SK-N-SH (cell line): ENCODE measurements at regions not wholly inside any gene's neighbourhood (a gene's known extent, or its start where the extent isn't known, plus 50 kb on each side); places are given as distances from the start of the nearest gene placed in this dataset.

Source experiments
- CTCF ChIA-PET: fragments of 300-600, 350-600 bp; formaldehyde crosslinking; extraction: SDS; loops from one replicate; lab custom pipeline; 2021; lab: Yijun Ruan, JAX
- POLR2A ChIA-PET: fragments of 350-600 bp; sonication (Branson Sonifier 250); formaldehyde crosslinking; extraction: SDS; loops from one replicate; lab custom pipeline; 2020; ENCODE audit warnings: antibody characterized with exemption, inconsistent platforms; lab: Yijun Ruan, JAX
- DNase-seq: peaks from one replicate; pipeline ENCODE4 v3.0.0; 2012
- H2AFZ ChIP-seq: fragments of 200-600 bp; sonication (generic); 2 replicates; pipeline ENCODE4 v1.8.1; 2016; ENCODE audit warnings: antibody characterized with exemption, mild to moderate bottlenecking, low read depth
- H3F3A ChIP-seq: fragments of 200-600 bp; sonication (generic); replicated peaks from 2 replicates; pipeline ENCODE3; 2016; ENCODE audit warnings: antibody characterized with exemption, mild to moderate bottlenecking; ENCODE audit not compliant: insufficient read depth
- H3K27ac ChIP-seq, 2 experiments: fragments of 200-500 bp in 1 of 2; fragments of 200-600 bp in 1 of 2; sonication (Bioruptor generic) in 1 of 2; sonication (generic), shearing (Covaris generic) in 1 of 2; 2 replicates each; pipeline versions ENCODE4 v1.5.1 to v1.6.1; 2014 to 2016; ENCODE audit warnings: low read depth in 2 of 2, inconsistent platforms in 1 of 2, low read length in 1 of 2, mild to moderate bottlenecking in 1 of 2, mixed read lengths in 1 of 2
- H3K27me3 ChIP-seq: fragments of 200-600 bp; sonication (generic), shearing (Covaris generic); 2 replicates; pipeline ENCODE4 v1.6.1; 2016; ENCODE audit warnings: mixed run types; ENCODE audit not compliant: insufficient read depth
- H3K36me3 ChIP-seq, 2 experiments: fragments of 200-500 bp in 1 of 2; fragments of 200-600 bp in 1 of 2; sonication (Bioruptor generic) in 1 of 2; sonication (generic) in 1 of 2; replicated peaks in 1 of 2; 2 replicates each; pipeline versions ENCODE3 to v1.5.1; 2014 to 2016; ENCODE audit warnings: low read length in 1 of 2, mild to moderate bottlenecking in 1 of 2; ENCODE audit not compliant: insufficient read depth in 2 of 2, control insufficient read depth in 1 of 2
- H3K4me1 ChIP-seq, 2 experiments: fragments of 200-500 bp in 1 of 2; fragments of 200-600 bp in 1 of 2; sonication (Bioruptor generic) in 1 of 2; sonication (generic), shearing (Covaris generic) in 1 of 2; 2 replicates each; pipeline versions ENCODE4 v1.5.1 to v1.6.1; 2014 to 2016; ENCODE audit warnings: low read depth in 1 of 2, low read length in 1 of 2, mixed run types in 1 of 2; ENCODE audit not compliant: insufficient read depth in 2 of 2, control insufficient read depth in 1 of 2
- H3K4me2 ChIP-seq: fragments of 200-600 bp; sonication (generic), shearing (Covaris generic); 2 replicates; pipeline ENCODE4 v1.6.1; 2017; ENCODE audit warnings: mixed run types
- H3K4me3 ChIP-seq, 2 experiments: fragments of 200-500 bp in 1 of 2; fragments of 200-600 bp in 1 of 2; sonication (Bioruptor generic) in 1 of 2; sonication (generic), shearing (Covaris generic) in 1 of 2; 2 replicates each; pipeline versions ENCODE4 v1.5.1 to v1.8.1; 2014 to 2016; ENCODE audit warnings: low read depth in 2 of 2, inconsistent platforms in 1 of 2, low read length in 1 of 2, mild to moderate bottlenecking in 1 of 2, mixed read lengths in 1 of 2, moderate library complexity in 1 of 2
- H3K79me2 ChIP-seq: fragments of 200-600 bp; sonication (generic); 2 replicates; pipeline ENCODE4 v1.8.1; 2017; ENCODE audit warnings: mild to moderate bottlenecking; ENCODE audit not compliant: insufficient read depth
- H3K9ac ChIP-seq: fragments of 200-600 bp; sonication (generic); 2 replicates; pipeline ENCODE4 v1.6.1; 2017; ENCODE audit warnings: mixed run types
- H3K9me2 ChIP-seq: fragments of 200-600 bp; sonication (generic); 2 replicates; pipeline ENCODE4 v1.6.1; 2017; ENCODE audit warnings: mixed run types
- H3K9me3 ChIP-seq: fragments of 200-600 bp; sonication (generic); 2 replicates; pipeline ENCODE4 v1.6.1; 2017; ENCODE audit warnings: mixed run types, mild to moderate bottlenecking, moderate library complexity
- H4K20me1 ChIP-seq: fragments of 200-600 bp; sonication (generic); 2 replicates; pipeline ENCODE4 v1.6.1; 2017; ENCODE audit warnings: mild to moderate bottlenecking, mixed run types; ENCODE audit not compliant: insufficient read depth
- ELF1 ChIP-seq: IDR thresholded peaks from 2 replicates; pipeline ENCODE4 v1.4.0; 2012
- EP300 ChIP-seq, 2 experiments: IDR thresholded peaks; 2 replicates each; pipeline versions ENCODE4 v1.4.0 to v1.6.1; 2012; ENCODE audit warnings: borderline replicate concordance in 1 of 2, low read depth in 1 of 2, low read length in 1 of 2
- EZH2phosphoT487 ChIP-seq: fragments of 200-600 bp; sonication (generic); IDR thresholded peaks from 2 replicates; pipeline ENCODE4 v1.6.1; 2017; ENCODE audit warnings: low read depth, mixed run types, mild to moderate bottlenecking, antibody characterized with exemption, moderate library complexity, borderline replicate concordance
- FOSL2 ChIP-seq: IDR thresholded peaks from 2 replicates; pipeline ENCODE4 v1.4.0; 2012; ENCODE audit warnings: low read depth, mild to moderate bottlenecking, moderate library complexity, borderline replicate concordance
- FOXJ3 ChIP-seq: sonication (generic); formaldehyde crosslinking; IDR thresholded peaks from 2 replicates; pipeline ENCODE4 v1.5.1; 2020; ENCODE audit warnings: mild to moderate bottlenecking, missing genetic modification reagents
- FOXM1 ChIP-seq: IDR thresholded peaks from 2 replicates; pipeline ENCODE4 v1.4.0; 2012; ENCODE audit warnings: low read depth, mild to moderate bottlenecking
- GATA2 ChIP-seq: sonication (generic); formaldehyde crosslinking; IDR thresholded peaks from 2 replicates; pipeline ENCODE4 v1.5.0; 2020; ENCODE audit warnings: mild to moderate bottlenecking, missing genetic modification reagents
- JUND ChIP-seq: IDR thresholded peaks from 2 replicates; pipeline ENCODE4 v1.4.0; 2012
- MEF2A ChIP-seq: IDR thresholded peaks from 2 replicates; pipeline ENCODE4 v1.4.0; 2012; ENCODE audit warnings: low read depth, borderline replicate concordance
- MXI1 ChIP-seq: IDR thresholded peaks from 2 replicates; pipeline ENCODE4 v1.6.1; 2012; ENCODE audit warnings: mild to moderate bottlenecking, low read depth, low read length, improper control_type of control experiment
- NRF1 ChIP-seq: IDR thresholded peaks from 2 replicates; pipeline ENCODE4 v1.6.1; 2012; ENCODE audit warnings: low read depth, mild to moderate bottlenecking, low read length
- POLR2AphosphoS5 ChIP-seq: IDR thresholded peaks from 2 replicates; pipeline ENCODE4 v1.6.1; 2012; ENCODE audit warnings: low read depth, low read length
- RAD21 ChIP-seq: IDR thresholded peaks from 2 replicates; pipeline ENCODE4 v1.6.1; 2012; ENCODE audit warnings: mild to moderate bottlenecking, low read length
- RCOR1 ChIP-seq: fragments of 150-350 bp; IDR thresholded peaks from 2 replicates; pipeline ENCODE4 v1.6.1; 2017; ENCODE audit warnings: antibody characterized with exemption, low read length
- RFX5 ChIP-seq: IDR thresholded peaks from 2 replicates; pipeline ENCODE4 v1.6.1; 2012; ENCODE audit warnings: mild to moderate bottlenecking, improper control_type of control experiment, low read length
- SIN3A ChIP-seq: IDR thresholded peaks from 2 replicates; pipeline ENCODE4 v1.6.1; 2012; ENCODE audit warnings: low read depth, mild to moderate bottlenecking, low read length, moderate library complexity, borderline replicate concordance
- TAF1 ChIP-seq: IDR thresholded peaks from 2 replicates; pipeline ENCODE4 v1.6.1; 2012; ENCODE audit warnings: low read depth, mild to moderate bottlenecking, low read length, moderate library complexity, borderline replicate concordance
- TCF12 ChIP-seq: IDR thresholded peaks from 2 replicates; pipeline ENCODE4 v1.4.0; 2012
- YY1 ChIP-seq: IDR thresholded peaks from 2 replicates; pipeline ENCODE4 v1.4.0; 2012; ENCODE audit warnings: low read depth, mild to moderate bottlenecking
- WGBS: methylation state at CpG from one replicate; pipeline ENCODE4 v1.1.6; 2017; ENCODE audit warnings: low lambda C conversion rate; 5-methylcytosine and 5-hydroxymethylcytosine counted together
- TF ChIP-seq, protein P1 (sequence below): IDR thresholded peaks from 2 replicates; pipeline ENCODE4 v1.6.1; 2012; ENCODE audit warnings: mild to moderate bottlenecking, low read depth, low read length, moderate library complexity
- TF ChIP-seq, protein P2 (sequence below): fragments of 200-600 bp; sonication (generic); IDR thresholded peaks from 2 replicates; pipeline ENCODE4 v1.6.1; 2017; ENCODE audit warnings: antibody characterized with exemption, mild to moderate bottlenecking, moderate library complexity
- TF ChIP-seq, protein P3 (sequence below): IDR thresholded peaks from 2 replicates; pipeline ENCODE4; 2012

DNA sequence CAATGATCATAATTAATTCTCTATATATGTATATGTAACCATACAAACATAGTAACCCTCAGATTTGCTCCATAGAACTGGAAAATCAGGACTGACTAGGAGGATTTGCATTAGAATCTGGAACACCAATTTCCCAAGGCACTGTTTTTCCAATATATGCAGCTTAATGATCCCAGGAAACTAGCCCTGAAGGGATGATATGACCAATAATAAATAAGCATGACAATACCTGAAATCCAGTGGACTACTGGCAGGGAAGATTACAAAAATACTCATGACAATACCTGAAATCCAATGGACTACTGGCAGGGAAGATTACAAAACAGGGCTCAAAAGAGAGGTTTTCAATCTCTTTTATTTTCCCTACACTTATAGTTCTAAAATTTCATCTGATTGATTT, 98.4 kb downstream of the PCDH7 start:
- Histone ChIP-seq H3K9me3 (no peaks in the 10 kb centered on the region), H3K36me3 (no peaks in the 10 kb centered on the region), H3K9ac (no peak overlapping the region), H3K27ac (no peak overlapping the region), H3K27me3 (no peaks in the 10 kb centered on the region), H2AFZ (no peak overlapping the region), H3K9me2 (no peaks in the 10 kb centered on the region), H3K4me1 (peaks cover 9 to 13% of the 10 kb centered on the region in 2 experiments; a peak in 3 of 4 replicates), H3K79me2 (no peaks in the 10 kb centered on the region), H3K4me3 (no peak overlapping the region), H4K20me1 (no peaks in the 10 kb centered on the region), H3F3A (no peaks in the 10 kb centered on the region), H3K4me2 (no peak overlapping the region)
- no peak for DNase-seq
- POLR2A ChIA-PET, result no interaction called here
- TF ChIP-seq NRF1, result no peak
- TF ChIP-seq ELF1, result no peak
- no peak for TF ChIP-seq EZH2phosphoT487
- no peak for TF ChIP-seq POLR2AphosphoS5
- TF ChIP-seq YY1, result no peak
- no peak for TF ChIP-seq RCOR1
- TF ChIP-seq MXI1, result no peak
- no peak for TF ChIP-seq FOXJ3 (CRISPR knock-in tag)
- TF ChIP-seq TCF12, result no peak
- TF ChIP-seq FOSL2, result no peak
- TF ChIP-seq, protein P1, sequence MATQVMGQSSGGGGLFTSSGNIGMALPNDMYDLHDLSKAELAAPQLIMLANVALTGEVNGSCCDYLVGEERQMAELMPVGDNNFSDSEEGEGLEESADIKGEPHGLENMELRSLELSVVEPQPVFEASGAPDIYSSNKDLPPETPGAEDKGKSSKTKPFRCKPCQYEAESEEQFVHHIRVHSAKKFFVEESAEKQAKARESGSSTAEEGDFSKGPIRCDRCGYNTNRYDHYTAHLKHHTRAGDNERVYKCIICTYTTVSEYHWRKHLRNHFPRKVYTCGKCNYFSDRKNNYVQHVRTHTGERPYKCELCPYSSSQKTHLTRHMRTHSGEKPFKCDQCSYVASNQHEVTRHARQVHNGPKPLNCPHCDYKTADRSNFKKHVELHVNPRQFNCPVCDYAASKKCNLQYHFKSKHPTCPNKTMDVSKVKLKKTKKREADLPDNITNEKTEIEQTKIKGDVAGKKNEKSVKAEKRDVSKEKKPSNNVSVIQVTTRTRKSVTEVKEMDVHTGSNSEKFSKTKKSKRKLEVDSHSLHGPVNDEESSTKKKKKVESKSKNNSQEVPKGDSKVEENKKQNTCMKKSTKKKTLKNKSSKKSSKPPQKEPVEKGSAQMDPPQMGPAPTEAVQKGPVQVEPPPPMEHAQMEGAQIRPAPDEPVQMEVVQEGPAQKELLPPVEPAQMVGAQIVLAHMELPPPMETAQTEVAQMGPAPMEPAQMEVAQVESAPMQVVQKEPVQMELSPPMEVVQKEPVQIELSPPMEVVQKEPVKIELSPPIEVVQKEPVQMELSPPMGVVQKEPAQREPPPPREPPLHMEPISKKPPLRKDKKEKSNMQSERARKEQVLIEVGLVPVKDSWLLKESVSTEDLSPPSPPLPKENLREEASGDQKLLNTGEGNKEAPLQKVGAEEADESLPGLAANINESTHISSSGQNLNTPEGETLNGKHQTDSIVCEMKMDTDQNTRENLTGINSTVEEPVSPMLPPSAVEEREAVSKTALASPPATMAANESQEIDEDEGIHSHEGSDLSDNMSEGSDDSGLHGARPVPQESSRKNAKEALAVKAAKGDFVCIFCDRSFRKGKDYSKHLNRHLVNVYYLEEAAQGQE, result no peak
- TF ChIP-seq JUND, result no peak
- TF ChIP-seq SIN3A, result no peak
- CTCF ChIA-PET, result interaction anchor here (1.0 kb wide), 1 partner anchor 15 kb away, joined by 3 read pairs; no protein-coding TSS in a partner anchor

DNA sequence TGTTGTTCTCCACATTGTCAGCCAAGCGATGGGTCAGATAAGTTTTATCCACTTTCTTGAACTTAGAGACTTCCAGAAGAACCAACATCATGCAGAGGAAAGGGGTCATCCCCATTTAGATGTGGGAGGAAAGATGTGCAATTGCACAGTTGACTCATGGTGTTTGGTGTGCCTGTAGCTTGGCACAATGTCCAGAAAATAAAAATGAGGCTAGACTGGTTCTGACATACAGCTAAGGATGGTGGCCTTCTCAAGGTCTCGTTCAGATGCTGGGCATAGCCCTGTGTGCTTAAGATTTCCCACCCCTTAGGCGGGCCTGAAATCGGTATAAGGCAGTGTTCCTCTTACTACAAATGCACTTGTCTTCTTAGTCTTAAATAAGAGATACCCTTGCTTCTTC, 101.1 kb downstream of the PCDH7 start:
- Histone ChIP-seq H3K4me1 (peaks cover 9 to 13% of the 10 kb centered on the region in 2 experiments; a peak in 3 of 4 replicates), H3K27me3 (no peaks in the 10 kb centered on the region), H3F3A (no peaks in the 10 kb centered on the region), H2AFZ (no peak overlapping the region), H3K9me2 (no peaks in the 10 kb centered on the region), H3K36me3 (no peaks in the 10 kb centered on the region), H3K79me2 (no peaks in the 10 kb centered on the region), H3K9me3 (no peaks in the 10 kb centered on the region), H3K9ac (no peak overlapping the region), H3K27ac (peak overlapping the region; percentile 1 to 53; a peak in 2 of 4 replicates), H3K4me2 (0 out of 2 replicates have a peak overlapping the region, but pooled peaks have one; percentile 50), H4K20me1 (no peaks in the 10 kb centered on the region), H3K4me3 (no peak overlapping the region)
- DNase-seq, result no peak
- POLR2A ChIA-PET, result no interaction called here
- WGBS, result 68% methylated on average over 4 of the region's 4 CpGs
- CTCF ChIA-PET, result interaction anchor here (1.0 kb wide), 1 partner anchor 8 kb away, joined by 3 read pairs; no protein-coding TSS in a partner anchor
- TF ChIP-seq POLR2AphosphoS5 (no peak), EP300 (IDR thresholded peaks at IDR 0.05; ENCODE audit: borderline replicate concordance in 1 of 2, low read depth in 1 of 2, low read length in 1 of 2) (no peak), FOXM1 (no peak), NRF1 (no peak), GATA2 (CRISPR knock-in tag) (no peak), MXI1 (no peak), EZH2phosphoT487 (no peak), TAF1 (no peak), MEF2A (no peak), TCF12 (no peak), JUND (no peak), RAD21 (no peak), RCOR1 (no peak), SIN3A (no peak), RFX5 (no peak)
- TF ChIP-seq, protein P2, sequence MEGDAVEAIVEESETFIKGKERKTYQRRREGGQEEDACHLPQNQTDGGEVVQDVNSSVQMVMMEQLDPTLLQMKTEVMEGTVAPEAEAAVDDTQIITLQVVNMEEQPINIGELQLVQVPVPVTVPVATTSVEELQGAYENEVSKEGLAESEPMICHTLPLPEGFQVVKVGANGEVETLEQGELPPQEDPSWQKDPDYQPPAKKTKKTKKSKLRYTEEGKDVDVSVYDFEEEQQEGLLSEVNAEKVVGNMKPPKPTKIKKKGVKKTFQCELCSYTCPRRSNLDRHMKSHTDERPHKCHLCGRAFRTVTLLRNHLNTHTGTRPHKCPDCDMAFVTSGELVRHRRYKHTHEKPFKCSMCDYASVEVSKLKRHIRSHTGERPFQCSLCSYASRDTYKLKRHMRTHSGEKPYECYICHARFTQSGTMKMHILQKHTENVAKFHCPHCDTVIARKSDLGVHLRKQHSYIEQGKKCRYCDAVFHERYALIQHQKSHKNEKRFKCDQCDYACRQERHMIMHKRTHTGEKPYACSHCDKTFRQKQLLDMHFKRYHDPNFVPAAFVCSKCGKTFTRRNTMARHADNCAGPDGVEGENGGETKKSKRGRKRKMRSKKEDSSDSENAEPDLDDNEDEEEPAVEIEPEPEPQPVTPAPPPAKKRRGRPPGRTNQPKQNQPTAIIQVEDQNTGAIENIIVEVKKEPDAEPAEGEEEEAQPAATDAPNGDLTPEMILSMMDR, result no peak
- TF ChIP-seq, protein P3, sequence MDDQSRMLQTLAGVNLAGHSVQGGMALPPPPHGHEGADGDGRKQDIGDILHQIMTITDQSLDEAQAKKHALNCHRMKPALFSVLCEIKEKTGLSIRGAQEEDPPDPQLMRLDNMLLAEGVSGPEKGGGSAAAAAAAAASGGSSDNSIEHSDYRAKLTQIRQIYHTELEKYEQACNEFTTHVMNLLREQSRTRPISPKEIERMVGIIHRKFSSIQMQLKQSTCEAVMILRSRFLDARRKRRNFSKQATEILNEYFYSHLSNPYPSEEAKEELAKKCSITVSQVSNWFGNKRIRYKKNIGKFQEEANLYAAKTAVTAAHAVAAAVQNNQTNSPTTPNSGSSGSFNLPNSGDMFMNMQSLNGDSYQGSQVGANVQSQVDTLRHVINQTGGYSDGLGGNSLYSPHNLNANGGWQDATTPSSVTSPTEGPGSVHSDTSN, result no peak
